Parathyroid adenoma (tissue), 2 donors: ENCODE measurements at regions not wholly inside any gene's neighbourhood (a gene's known extent, or its start where the extent isn't known, plus 50 kb on each side); places are given as distances from the start of the nearest gene placed in this dataset.

Experiments
- H2AFZ ChIP-seq: fragments of 300-600 bp; sonication (generic); one replicate; pipeline ENCODE4 v1.7.0; 2017; ENCODE audit warnings: antibody characterized with exemption, mild to moderate bottlenecking
- H3K27ac ChIP-seq: fragments of 300-600 bp; sonication (generic); one replicate; pipeline ENCODE4 v1.7.0; 2017
- H3K27me3 ChIP-seq: fragments of 300-600 bp; sonication (generic); one replicate; pipeline ENCODE4 v1.7.0; 2017; ENCODE audit warnings: low read length; ENCODE audit not compliant: control insufficient read depth, insufficient read depth
- H3K36me3 ChIP-seq: fragments of 300-600 bp; sonication (generic); one replicate; pipeline ENCODE4 v1.7.0; 2017; ENCODE audit warnings: low read length; ENCODE audit not compliant: control insufficient read depth, insufficient read depth
- H3K4me1 ChIP-seq: fragments of 300-600 bp; sonication (generic); one replicate; pipeline ENCODE4 v1.7.0; 2017; ENCODE audit warnings: control low read depth
- H3K4me2 ChIP-seq: fragments of 300-600 bp; sonication (generic); one replicate; pipeline ENCODE4 v1.7.0; 2017; ENCODE audit warnings: low read length
- H3K4me3 ChIP-seq: fragments of 300-600 bp; sonication (generic); one replicate; pipeline ENCODE4 v1.7.0; 2017; ENCODE audit warnings: low read depth, low read length
- H3K79me2 ChIP-seq: fragments of 300-600 bp; sonication (generic); one replicate; pipeline ENCODE4 v1.7.0; 2017; ENCODE audit warnings: control low read depth
- H3K9ac ChIP-seq: fragments of 300-600 bp; sonication (generic); one replicate; pipeline ENCODE4 v1.7.0; 2017; ENCODE audit warnings: mild to moderate bottlenecking
- H3K9me3 ChIP-seq: fragments of 300-600 bp; sonication (generic); one replicate; pipeline ENCODE4 v1.7.0; 2017; ENCODE audit warnings: low read length; ENCODE audit not compliant: control insufficient read depth
- TF ChIP-seq, protein P1 (sequence below): fragments of 300-600 bp; sonication (generic); IDR thresholded peaks from one replicate; pipeline ENCODE4 v1.7.0; 2017; ENCODE audit warnings: antibody characterized with exemption, mild to moderate bottlenecking
- donor health status: primary hyperparathyroidism.

DNA sequence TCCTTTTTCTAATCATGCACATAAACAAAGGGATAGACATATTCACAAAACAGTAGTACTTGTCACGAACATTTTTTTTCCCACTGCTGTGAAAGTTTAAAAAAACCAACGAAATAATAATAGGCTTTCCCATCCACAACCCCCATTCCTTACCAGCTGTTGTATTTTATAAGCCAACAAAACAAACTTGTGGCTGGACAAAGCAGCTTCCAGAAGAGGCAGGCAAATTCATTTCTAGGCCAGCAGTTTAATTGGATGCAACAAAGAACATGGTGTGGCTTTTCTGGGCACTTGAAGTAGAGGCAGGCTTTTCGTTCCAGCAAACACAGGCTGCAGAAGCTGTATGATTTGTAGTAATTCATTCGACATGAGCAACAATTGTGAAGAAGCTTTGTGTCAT, 56.0 kb upstream of the FAM20A start:
- Histone ChIP-seq H3K27me3 (no peaks in the 10 kb centered on the region), H3K36me3 (no peaks in the 10 kb centered on the region), H3K4me3 (no peak overlapping the region), H2AFZ (no peak overlapping the region), H3K27ac (no peak overlapping the region), H3K9ac (no peak overlapping the region), H3K4me2 (no peak overlapping the region), H3K9me3 (no peaks in the 10 kb centered on the region), H3K4me1 (no peaks in the 10 kb centered on the region), H3K79me2 (no peaks in the 10 kb centered on the region)
- TF ChIP-seq, protein P1, sequence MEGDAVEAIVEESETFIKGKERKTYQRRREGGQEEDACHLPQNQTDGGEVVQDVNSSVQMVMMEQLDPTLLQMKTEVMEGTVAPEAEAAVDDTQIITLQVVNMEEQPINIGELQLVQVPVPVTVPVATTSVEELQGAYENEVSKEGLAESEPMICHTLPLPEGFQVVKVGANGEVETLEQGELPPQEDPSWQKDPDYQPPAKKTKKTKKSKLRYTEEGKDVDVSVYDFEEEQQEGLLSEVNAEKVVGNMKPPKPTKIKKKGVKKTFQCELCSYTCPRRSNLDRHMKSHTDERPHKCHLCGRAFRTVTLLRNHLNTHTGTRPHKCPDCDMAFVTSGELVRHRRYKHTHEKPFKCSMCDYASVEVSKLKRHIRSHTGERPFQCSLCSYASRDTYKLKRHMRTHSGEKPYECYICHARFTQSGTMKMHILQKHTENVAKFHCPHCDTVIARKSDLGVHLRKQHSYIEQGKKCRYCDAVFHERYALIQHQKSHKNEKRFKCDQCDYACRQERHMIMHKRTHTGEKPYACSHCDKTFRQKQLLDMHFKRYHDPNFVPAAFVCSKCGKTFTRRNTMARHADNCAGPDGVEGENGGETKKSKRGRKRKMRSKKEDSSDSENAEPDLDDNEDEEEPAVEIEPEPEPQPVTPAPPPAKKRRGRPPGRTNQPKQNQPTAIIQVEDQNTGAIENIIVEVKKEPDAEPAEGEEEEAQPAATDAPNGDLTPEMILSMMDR = no peak

GRCh38 chr17:68656666-68657065, 55.5 kb upstream of the FAM20A start:
- TF ChIP-seq, protein P1 = no peak
- Histone ChIP-seq H3K4me2 (no peak overlapping the region), H3K9ac (no peak overlapping the region), H2AFZ (no peak overlapping the region), H3K27me3 (no peaks in the 10 kb centered on the region), H3K27ac (no peak overlapping the region), H3K4me3 (no peak overlapping the region), H3K36me3 (no peaks in the 10 kb centered on the region), H3K9me3 (no peaks in the 10 kb centered on the region), H3K4me1 (no peaks in the 10 kb centered on the region), H3K79me2 (no peaks in the 10 kb centered on the region)
